ENCODE measurements at regions not wholly inside any gene's neighbourhood (a gene's known extent, or its start where the extent isn't known, plus 50 kb on each side); places are given as distances from the start of the nearest gene placed in this dataset.

DNA sequence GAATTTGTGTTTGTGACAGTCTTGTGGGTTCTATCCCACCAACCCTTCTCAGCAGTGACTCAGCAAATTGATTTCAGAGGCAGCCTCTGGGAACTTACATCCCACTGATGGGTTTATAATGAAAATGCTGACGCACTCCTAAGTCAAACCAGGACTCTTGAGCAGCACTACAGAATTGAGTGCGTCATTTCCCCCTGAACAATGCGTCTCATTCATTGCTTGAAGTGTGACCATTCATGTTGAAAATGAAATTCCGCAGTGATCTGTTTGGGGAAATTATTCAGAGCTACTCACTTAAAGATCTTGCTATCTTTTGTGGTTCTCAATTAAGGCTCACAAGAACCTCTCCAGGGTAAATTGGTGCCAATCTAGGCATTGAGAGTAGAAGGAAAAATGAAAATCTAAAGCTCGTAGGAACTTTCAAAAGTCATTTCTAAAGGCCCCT lies 417.7 kb upstream of the SLC14A2 start (continued):
- TF ChIP-seq, protein P1, sequence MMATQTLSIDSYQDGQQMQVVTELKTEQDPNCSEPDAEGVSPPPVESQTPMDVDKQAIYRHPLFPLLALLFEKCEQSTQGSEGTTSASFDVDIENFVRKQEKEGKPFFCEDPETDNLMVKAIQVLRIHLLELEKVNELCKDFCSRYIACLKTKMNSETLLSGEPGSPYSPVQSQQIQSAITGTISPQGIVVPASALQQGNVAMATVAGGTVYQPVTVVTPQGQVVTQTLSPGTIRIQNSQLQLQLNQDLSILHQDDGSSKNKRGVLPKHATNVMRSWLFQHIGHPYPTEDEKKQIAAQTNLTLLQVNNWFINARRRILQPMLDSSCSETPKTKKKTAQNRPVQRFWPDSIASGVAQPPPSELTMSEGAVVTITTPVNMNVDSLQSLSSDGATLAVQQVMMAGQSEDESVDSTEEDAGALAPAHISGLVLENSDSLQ (IDR thresholded peaks at IDR 0.05) = peak; percentile 56; the same call in 1 of the 2 replicates
- TF ChIP-seq ZNF217 (IDR thresholded peaks at IDR 0.05) (peak; percentile 75), POU2F2 (IDR thresholded peaks at IDR 0.05; ENCODE audit: borderline replicate concordance, low read depth, low read length) (peak; percentile 93), EED (IDR thresholded peaks at IDR 0.05; ENCODE audit: low read depth) (peak; percentile 95), SIN3A (IDR thresholded peaks at IDR 0.05; ENCODE audit: low read depth, low read length) (no peak), SMAD5 (IDR thresholded peaks at IDR 0.05; ENCODE audit: low read depth) (no peak), RAD21 (IDR thresholded peaks at IDR 0.05; ENCODE audit: insufficient read depth, low read depth, low read length) (no peak), CHD4 (IDR thresholded peaks at IDR 0.05) (no peak), RAD51 (IDR thresholded peaks at IDR 0.05) (peak; percentile 49; the same call in 1 of the 2 replicates), TAF1 (IDR thresholded peaks at IDR 0.05; ENCODE audit: borderline replicate concordance, low read depth, low read length) (no peak), GATAD2B (conservative IDR thresholded peaks at IDR 0.05; ENCODE audit: low read depth) (peak; percentile 91), SRF (IDR thresholded peaks at IDR 0.05; ENCODE audit: low read depth in 2 of 2, low read length in 2 of 2) (peak in 1 of 2 experiments; percentile 52; a peak in 1 of 4 replicates), TCF7 (IDR thresholded peaks at IDR 0.05; ENCODE audit: borderline replicate concordance) (no peak), STAT1 (conservative IDR thresholded peaks at IDR 0.05) (no peak), FOS (IDR thresholded peaks at IDR 0.05; ENCODE audit: borderline replicate concordance, extremely low read depth, insufficient read length) (no peak), LARP7 (IDR thresholded peaks at IDR 0.05) (no peak)
- TF ChIP-seq, protein P2, sequence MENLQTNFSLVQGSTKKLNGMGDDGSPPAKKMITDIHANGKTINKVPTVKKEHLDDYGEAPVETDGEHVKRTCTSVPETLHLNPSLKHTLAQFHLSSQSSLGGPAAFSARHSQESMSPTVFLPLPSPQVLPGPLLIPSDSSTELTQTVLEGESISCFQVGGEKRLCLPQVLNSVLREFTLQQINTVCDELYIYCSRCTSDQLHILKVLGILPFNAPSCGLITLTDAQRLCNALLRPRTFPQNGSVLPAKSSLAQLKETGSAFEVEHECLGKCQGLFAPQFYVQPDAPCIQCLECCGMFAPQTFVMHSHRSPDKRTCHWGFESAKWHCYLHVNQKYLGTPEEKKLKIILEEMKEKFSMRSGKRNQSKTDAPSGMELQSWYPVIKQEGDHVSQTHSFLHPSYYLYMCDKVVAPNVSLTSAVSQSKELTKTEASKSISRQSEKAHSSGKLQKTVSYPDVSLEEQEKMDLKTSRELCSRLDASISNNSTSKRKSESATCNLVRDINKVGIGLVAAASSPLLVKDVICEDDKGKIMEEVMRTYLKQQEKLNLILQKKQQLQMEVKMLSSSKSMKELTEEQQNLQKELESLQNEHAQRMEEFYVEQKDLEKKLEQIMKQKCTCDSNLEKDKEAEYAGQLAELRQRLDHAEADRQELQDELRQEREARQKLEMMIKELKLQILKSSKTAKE (IDR thresholded peaks at IDR 0.05; ENCODE audit: low read depth, poor library complexity, severe bottlenecking) = peak; percentile 97
- TF ChIP-seq, protein P3, sequence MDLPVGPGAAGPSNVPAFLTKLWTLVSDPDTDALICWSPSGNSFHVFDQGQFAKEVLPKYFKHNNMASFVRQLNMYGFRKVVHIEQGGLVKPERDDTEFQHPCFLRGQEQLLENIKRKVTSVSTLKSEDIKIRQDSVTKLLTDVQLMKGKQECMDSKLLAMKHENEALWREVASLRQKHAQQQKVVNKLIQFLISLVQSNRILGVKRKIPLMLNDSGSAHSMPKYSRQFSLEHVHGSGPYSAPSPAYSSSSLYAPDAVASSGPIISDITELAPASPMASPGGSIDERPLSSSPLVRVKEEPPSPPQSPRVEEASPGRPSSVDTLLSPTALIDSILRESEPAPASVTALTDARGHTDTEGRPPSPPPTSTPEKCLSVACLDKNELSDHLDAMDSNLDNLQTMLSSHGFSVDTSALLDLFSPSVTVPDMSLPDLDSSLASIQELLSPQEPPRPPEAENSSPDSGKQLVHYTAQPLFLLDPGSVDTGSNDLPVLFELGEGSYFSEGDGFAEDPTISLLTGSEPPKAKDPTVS (IDR thresholded peaks at IDR 0.05; ENCODE audit: low read depth, low read length) = no peak
- TF ChIP-seq, protein P4, sequence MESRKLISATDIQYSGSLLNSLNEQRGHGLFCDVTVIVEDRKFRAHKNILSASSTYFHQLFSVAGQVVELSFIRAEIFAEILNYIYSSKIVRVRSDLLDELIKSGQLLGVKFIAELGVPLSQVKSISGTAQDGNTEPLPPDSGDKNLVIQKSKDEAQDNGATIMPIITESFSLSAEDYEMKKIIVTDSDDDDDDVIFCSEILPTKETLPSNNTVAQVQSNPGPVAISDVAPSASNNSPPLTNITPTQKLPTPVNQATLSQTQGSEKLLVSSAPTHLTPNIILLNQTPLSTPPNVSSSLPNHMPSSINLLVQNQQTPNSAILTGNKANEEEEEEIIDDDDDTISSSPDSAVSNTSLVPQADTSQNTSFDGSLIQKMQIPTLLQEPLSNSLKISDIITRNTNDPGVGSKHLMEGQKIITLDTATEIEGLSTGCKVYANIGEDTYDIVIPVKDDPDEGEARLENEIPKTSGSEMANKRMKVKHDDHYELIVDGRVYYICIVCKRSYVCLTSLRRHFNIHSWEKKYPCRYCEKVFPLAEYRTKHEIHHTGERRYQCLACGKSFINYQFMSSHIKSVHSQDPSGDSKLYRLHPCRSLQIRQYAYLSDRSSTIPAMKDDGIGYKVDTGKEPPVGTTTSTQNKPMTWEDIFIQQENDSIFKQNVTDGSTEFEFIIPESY (IDR thresholded peaks at IDR 0.05) = no peak
- TF ChIP-seq, protein P5, sequence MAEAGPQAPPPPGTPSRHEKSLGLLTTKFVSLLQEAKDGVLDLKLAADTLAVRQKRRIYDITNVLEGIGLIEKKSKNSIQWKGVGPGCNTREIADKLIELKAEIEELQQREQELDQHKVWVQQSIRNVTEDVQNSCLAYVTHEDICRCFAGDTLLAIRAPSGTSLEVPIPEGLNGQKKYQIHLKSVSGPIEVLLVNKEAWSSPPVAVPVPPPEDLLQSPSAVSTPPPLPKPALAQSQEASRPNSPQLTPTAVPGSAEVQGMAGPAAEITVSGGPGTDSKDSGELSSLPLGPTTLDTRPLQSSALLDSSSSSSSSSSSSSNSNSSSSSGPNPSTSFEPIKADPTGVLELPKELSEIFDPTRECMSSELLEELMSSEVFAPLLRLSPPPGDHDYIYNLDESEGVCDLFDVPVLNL (IDR thresholded peaks at IDR 0.05; ENCODE audit: low read depth, low read length) = no peak
- TF ChIP-seq, protein P6, sequence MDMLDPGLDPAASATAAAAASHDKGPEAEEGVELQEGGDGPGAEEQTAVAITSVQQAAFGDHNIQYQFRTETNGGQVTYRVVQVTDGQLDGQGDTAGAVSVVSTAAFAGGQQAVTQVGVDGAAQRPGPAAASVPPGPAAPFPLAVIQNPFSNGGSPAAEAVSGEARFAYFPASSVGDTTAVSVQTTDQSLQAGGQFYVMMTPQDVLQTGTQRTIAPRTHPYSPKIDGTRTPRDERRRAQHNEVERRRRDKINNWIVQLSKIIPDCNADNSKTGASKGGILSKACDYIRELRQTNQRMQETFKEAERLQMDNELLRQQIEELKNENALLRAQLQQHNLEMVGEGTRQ (IDR thresholded peaks at IDR 0.05; ENCODE audit: borderline replicate concordance, low read depth, low read length) = no peak
- TF ChIP-seq, protein P7, sequence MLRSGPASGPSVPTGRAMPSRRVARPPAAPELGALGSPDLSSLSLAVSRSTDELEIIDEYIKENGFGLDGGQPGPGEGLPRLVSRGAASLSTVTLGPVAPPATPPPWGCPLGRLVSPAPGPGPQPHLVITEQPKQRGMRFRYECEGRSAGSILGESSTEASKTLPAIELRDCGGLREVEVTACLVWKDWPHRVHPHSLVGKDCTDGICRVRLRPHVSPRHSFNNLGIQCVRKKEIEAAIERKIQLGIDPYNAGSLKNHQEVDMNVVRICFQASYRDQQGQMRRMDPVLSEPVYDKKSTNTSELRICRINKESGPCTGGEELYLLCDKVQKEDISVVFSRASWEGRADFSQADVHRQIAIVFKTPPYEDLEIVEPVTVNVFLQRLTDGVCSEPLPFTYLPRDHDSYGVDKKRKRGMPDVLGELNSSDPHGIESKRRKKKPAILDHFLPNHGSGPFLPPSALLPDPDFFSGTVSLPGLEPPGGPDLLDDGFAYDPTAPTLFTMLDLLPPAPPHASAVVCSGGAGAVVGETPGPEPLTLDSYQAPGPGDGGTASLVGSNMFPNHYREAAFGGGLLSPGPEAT (IDR thresholded peaks at IDR 0.05; ENCODE audit: low read depth) = peak; percentile 97

Data from GM12878 (cell line).